ENCODE measurements at regions not wholly inside any gene's neighbourhood (a gene's known extent, or its start where the extent isn't known, plus 50 kb on each side); places are given as distances from the start of the nearest gene placed in this dataset.

DNA sequence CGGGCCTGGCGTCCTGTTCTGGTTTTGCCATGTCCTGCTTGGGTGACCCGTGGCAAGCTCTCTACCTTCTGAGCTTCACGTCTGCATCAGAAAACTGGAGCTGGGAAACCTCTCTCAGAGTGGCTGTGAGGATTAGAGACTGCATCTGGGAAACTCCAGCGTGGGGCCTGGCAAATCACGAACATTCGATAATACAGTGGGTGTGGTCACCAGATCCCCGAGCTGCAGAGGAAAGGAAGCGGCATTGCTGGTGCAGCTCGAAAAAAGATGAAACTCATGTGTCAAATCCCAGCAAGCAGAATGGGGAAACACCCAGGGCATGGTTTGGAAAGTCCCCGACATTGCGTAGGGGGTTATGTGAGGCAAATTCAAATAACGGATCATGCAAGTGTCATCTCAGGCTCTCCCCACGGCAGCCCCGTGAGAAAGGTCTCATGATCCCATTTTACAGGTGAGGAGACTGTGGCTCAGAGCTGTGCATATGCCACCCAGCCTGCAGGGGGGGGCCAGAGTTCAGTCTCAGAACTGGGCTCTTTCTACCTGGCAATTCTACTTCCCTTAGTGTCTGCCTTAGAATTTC is 98.1 kb upstream of the VRK1 start:
- TF ChIP-seq, protein P1, sequence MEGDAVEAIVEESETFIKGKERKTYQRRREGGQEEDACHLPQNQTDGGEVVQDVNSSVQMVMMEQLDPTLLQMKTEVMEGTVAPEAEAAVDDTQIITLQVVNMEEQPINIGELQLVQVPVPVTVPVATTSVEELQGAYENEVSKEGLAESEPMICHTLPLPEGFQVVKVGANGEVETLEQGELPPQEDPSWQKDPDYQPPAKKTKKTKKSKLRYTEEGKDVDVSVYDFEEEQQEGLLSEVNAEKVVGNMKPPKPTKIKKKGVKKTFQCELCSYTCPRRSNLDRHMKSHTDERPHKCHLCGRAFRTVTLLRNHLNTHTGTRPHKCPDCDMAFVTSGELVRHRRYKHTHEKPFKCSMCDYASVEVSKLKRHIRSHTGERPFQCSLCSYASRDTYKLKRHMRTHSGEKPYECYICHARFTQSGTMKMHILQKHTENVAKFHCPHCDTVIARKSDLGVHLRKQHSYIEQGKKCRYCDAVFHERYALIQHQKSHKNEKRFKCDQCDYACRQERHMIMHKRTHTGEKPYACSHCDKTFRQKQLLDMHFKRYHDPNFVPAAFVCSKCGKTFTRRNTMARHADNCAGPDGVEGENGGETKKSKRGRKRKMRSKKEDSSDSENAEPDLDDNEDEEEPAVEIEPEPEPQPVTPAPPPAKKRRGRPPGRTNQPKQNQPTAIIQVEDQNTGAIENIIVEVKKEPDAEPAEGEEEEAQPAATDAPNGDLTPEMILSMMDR (IDR thresholded peaks at IDR 0.05): no peak
- TF ChIP-seq EZH2 (IDR thresholded peaks at IDR 0.05; ENCODE audit: borderline replicate concordance, insufficient read depth, low read depth, low read length, poor library complexity, severe bottlenecking): no peak

Data from B cell (primary cell).